Body of pancreas (tissue), 4 donors: ENCODE measurements at regions not wholly inside any gene's neighbourhood (a gene's known extent, or its start where the extent isn't known, plus 50 kb on each side); places are given as distances from the start of the nearest gene placed in this dataset.

Experiments
- ATAC-seq: fragments of 150-250 bp; one replicate; pipeline ENCODE4 v1.9.1; 2016
- DNase-seq, 4 donors: peaks; one replicate each; pipeline ENCODE4 v3.0.0-alpha.2; 2019
- H3K27ac ChIP-seq, 4 donors: fragments of 200-600 bp; sonication (generic); 1 replicate in 3 of 4; 2 replicates in 1 of 4; pipeline versions ENCODE4 v1.5.1 to v1.6.1; 2016 to 2019; ENCODE audit warnings: mild to moderate bottlenecking in 1 of 4, mixed read lengths in 1 of 4, moderate library complexity in 1 of 4
- H3K27me3 ChIP-seq, 2 donors: fragments of 200-600 bp; sonication (generic); one replicate each; pipeline ENCODE4 v1.6.0; 2016; ENCODE audit warnings: mild to moderate bottlenecking in 1 of 2
- H3K36me3 ChIP-seq, 2 donors: fragments of 200-600 bp; sonication (generic); replicated peaks in 1 of 2; 2 replicates each; pipeline ENCODE4 v1.5.1; 2016; ENCODE audit warnings: low read depth in 2 of 2; ENCODE audit not compliant: insufficient read depth in 1 of 2
- H3K4me1 ChIP-seq: fragments of 200-600 bp; sonication (generic); one replicate; pipeline ENCODE4 v1.6.0; 2016
- H3K4me3 ChIP-seq, 2 donors: fragments of 200-600 bp; sonication (generic); 1 replicate in 1 of 2; 2 replicates in 1 of 2; pipeline ENCODE4 v1.5.1; 2016 to 2019
- H3K9me3 ChIP-seq, 3 donors: fragments of 200-600 bp; sonication (generic); 1 replicate in 2 of 3; 2 replicates in 1 of 3; pipeline ENCODE4 v1.5.1; 2016
- POLR2A ChIP-seq, 3 donors: fragments of 450-650 bp; IDR thresholded peaks; one replicate each; pipeline ENCODE4 v1.6.1; 2016; ENCODE audit warnings: antibody characterized with exemption in 3 of 3, mild to moderate bottlenecking in 2 of 3
- WGBS, 2 donors: methylation state at CpG; one replicate each; pipeline ENCODE4 v1.1.5; 2017; 5-methylcytosine and 5-hydroxymethylcytosine counted together
- intact Hi-C: fragments of 100-400 bp; cut with DNase I; formaldehyde crosslinking; loops from one replicate; pipeline ENCODE4 v1.15.1; 2023
- TF ChIP-seq, protein P1 (sequence below), 7 experiments: fragments of 450-650 bp in 4 of 7; fragments of 200-600 bp in 3 of 7; sonication (generic) in 3 of 7; IDR thresholded peaks; one replicate each; pipeline ENCODE4 v1.5.1; 2016 to 2019; ENCODE audit warnings: antibody characterized with exemption in 7 of 7

DNA sequence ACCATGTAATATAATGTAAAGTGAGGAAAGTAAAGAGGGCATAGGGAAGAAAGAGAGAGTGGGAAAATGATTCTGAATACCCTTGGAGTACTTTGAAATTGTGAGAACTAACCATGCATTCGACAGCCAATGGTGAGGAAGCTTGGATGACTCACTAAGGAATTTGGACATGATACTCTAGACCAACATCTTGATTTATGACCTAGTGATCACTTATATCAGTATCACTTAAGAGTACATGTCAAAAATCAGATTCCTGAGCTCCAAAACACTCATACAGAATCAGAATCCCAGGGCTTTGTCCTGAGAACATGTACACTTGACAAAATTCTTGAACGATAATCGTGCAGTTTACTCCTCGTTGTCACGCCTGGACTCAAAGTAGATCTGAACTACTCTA, 1899.8 kb upstream of the PIK3C3 start:
- Histone ChIP-seq H3K4me3 (no peak overlapping the region), H3K4me1 (no peaks in the 10 kb centered on the region), H3K27me3 (no peaks in the 10 kb centered on the region), H3K36me3 (no peaks in the 10 kb centered on the region), H3K9me3 (no peaks in the 10 kb centered on the region), H3K27ac (no peak overlapping the region)
- no peak for ATAC-seq
- no peak for TF ChIP-seq POLR2A (IDR thresholded peaks at IDR 0.05)
- TF ChIP-seq, protein P1, sequence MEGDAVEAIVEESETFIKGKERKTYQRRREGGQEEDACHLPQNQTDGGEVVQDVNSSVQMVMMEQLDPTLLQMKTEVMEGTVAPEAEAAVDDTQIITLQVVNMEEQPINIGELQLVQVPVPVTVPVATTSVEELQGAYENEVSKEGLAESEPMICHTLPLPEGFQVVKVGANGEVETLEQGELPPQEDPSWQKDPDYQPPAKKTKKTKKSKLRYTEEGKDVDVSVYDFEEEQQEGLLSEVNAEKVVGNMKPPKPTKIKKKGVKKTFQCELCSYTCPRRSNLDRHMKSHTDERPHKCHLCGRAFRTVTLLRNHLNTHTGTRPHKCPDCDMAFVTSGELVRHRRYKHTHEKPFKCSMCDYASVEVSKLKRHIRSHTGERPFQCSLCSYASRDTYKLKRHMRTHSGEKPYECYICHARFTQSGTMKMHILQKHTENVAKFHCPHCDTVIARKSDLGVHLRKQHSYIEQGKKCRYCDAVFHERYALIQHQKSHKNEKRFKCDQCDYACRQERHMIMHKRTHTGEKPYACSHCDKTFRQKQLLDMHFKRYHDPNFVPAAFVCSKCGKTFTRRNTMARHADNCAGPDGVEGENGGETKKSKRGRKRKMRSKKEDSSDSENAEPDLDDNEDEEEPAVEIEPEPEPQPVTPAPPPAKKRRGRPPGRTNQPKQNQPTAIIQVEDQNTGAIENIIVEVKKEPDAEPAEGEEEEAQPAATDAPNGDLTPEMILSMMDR (IDR thresholded peaks at IDR 0.05): no peak
- 61 to 80% methylated on average over 5 of the region's 5 CpGs for WGBS, 2 donors
- DNase-seq: no peak
- intact Hi-C loops: no loop called here

- TF ChIP-seq POLR2A (IDR thresholded peaks at IDR 0.05): no peak
- TF ChIP-seq, protein P1 (IDR thresholded peaks at IDR 0.05): no peak
- WGBS, 2 donors: 40 to 44% methylated on average over 5 of the region's 5 CpGs
- Histone ChIP-seq H3K4me3 (no peak overlapping the region), H3K36me3 (no peaks in the 10 kb centered on the region), H3K27me3 (no peaks in the 10 kb centered on the region), H3K4me1 (no peaks in the 10 kb centered on the region), H3K27ac (no peak overlapping the region), H3K9me3 (no peaks in the 10 kb centered on the region)
- DNase-seq (no peak), ATAC-seq (no peak)
- intact Hi-C loops: no loop called here
These were observed 1905.3 kb upstream of the PIK3C3 start for GRCh38 chr18:40049716-40050115.

- no peaks in the 10 kb centered on the region for H3K27me3 ChIP-seq
- WGBS, 2 donors: 63 to 65% methylated on average over 17 of the region's 17 CpGs
- no peaks in the 10 kb centered on the region for H3K4me1 ChIP-seq
- H3K9me3 ChIP-seq: no peaks in the 10 kb centered on the region
- DNase-seq: no peak
- H3K4me3 ChIP-seq: no peak overlapping the region
- intact Hi-C loops: no loop called here
- H3K27ac ChIP-seq: no peak overlapping the region
- TF ChIP-seq, protein P1 (IDR thresholded peaks at IDR 0.05): no peak
- TF ChIP-seq POLR2A (IDR thresholded peaks at IDR 0.05): no peak
- ATAC-seq: no peak
- H3K36me3 ChIP-seq: no peaks in the 10 kb centered on the region
These were observed 1906.0 kb upstream of the PIK3C3 start for GRCh38 chr18:40048886-40049650.

DNA sequence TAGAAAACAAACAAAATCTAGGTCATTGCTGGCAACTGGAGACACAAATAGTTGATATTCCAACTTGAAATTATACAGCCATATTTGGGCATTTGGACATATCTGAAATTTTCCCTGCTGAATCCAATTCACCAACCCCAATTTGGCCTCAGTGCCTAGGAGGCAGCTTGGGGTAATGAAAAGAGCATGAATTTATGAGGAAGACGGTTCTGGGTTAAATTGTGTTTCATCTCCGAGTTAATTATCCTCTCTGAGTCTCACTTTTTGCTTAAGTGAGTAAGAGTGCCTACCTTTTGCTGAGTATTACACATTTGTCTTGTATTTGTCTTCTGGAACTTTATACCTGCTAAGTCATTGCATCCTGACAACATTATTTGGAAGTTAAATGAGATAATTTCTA, 1906.8 kb upstream of the PIK3C3 start:
- TF ChIP-seq POLR2A (IDR thresholded peaks at IDR 0.05): no peak
- TF ChIP-seq, protein P1 (IDR thresholded peaks at IDR 0.05): no peak
- Histone ChIP-seq H3K4me3 (no peak overlapping the region), H3K27ac (no peak overlapping the region), H3K27me3 (no peaks in the 10 kb centered on the region), H3K9me3 (no peaks in the 10 kb centered on the region), H3K36me3 (no peaks in the 10 kb centered on the region), H3K4me1 (no peaks in the 10 kb centered on the region)
- intact Hi-C loops: no loop called here
- DNase-seq (no peak), ATAC-seq (no peak)
- WGBS, 2 donors: 63 to 73% methylated on average over 2 of the region's 2 CpGs

DNA sequence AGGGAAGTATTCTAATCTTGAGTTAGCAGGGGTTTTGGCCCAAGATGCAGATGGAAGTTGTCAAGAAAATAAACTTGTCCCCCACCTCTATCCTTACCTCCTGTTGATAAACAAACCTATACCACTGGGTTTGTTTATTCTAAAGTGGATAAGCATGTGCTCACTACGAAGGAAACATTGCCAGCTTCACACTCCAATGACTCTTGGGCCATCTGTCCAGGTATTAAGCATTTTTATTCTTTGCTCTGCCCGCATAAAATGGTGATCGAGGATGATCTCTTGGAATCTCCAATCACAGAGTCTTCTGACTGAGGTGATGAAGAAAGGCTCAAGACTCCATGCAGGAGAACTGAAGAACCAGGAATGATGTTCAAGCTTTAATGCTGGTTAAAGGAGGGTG, 1908.4 kb upstream of the PIK3C3 start:
- ATAC-seq (no peak), DNase-seq (no peak)
- Histone ChIP-seq H3K4me3 (no peak overlapping the region), H3K27me3 (no peaks in the 10 kb centered on the region), H3K27ac (no peak overlapping the region), H3K4me1 (no peaks in the 10 kb centered on the region), H3K36me3 (no peaks in the 10 kb centered on the region), H3K9me3 (no peaks in the 10 kb centered on the region)
- TF ChIP-seq, protein P1 (IDR thresholded peaks at IDR 0.05): no peak
- no peak for TF ChIP-seq POLR2A (IDR thresholded peaks at IDR 0.05)
- intact Hi-C loops: no loop called here
- 58 to 60% methylated on average over 3 of the region's 3 CpGs for WGBS, 2 donors
